HUDEP-2 (cell line): ENCODE measurements at regions not wholly inside any gene's neighbourhood (a gene's known extent, or its start where the extent isn't known, plus 50 kb on each side); places are given as distances from the start of the nearest gene placed in this dataset.
"Not testable (repeated sequence)": the region's sequence is repeated elsewhere in the genome, so short reads cannot be mapped to it uniquely, and the experiment has no call there.

Experiments used
- DNase-seq, 76 experiments: peaks; one replicate each; lab custom pipeline; 2025; ENCODE audit not compliant: unreplicated experiment in 76 of 76; lab: John Stamatoyannopoulos, UW

- DNase-seq: no peak
These were observed 323.4 kb upstream of the PSMD7 start for GRCh38 chr16:73973174-73973573.

- no peak for DNase-seq
These were observed 329.8 kb upstream of the PSMD7 start for GRCh38 chr16:73966851-73967250.

- no peak for DNase-seq
These were observed 331.0 kb upstream of the PSMD7 start for GRCh38 chr16:73965591-73965990.

- DNase-seq: peak in 29 of 76 experiments; percentile 0 to 45 (median 6)
These were observed 339.8 kb upstream of the PSMD7 start for GRCh38 chr16:73956587-73957494.

- no peak for DNase-seq
These were observed 340.9 kb upstream of the PSMD7 start for GRCh38 chr16:73955702-73956101.

GRCh38 chr16:73955255-73955654 lies 341.4 kb upstream of the PSMD7 start:
- no peak for DNase-seq

- no peak for DNase-seq
These were observed 345.1 kb upstream of the PSMD7 start for GRCh38 chr16:73951481-73951880.

GRCh38 chr16:73949574-73950320 lies 346.9 kb upstream of the PSMD7 start:
- DNase-seq: no peak

- no peak for DNase-seq
These were observed 351.0 kb upstream of the PSMD7 start for GRCh38 chr16:73945631-73946030.

- not testable (repeated sequence) for DNase-seq
These were observed 353.4 kb upstream of the PSMD7 start for GRCh38 chr16:73943184-73943583.

- DNase-seq: not testable (repeated sequence)
These were observed 355.8 kb upstream of the PSMD7 start for GRCh38 chr16:73940786-73941185.

- DNase-seq: no peak
These were observed 372.7 kb upstream of the PSMD7 start for GRCh38 chr16:73923951-73924350.

GRCh38 chr16:73921295-73921694 lies 375.3 kb upstream of the PSMD7 start:
- no peak for DNase-seq

- DNase-seq: no peak
These were observed 379.6 kb upstream of the PSMD7 start for GRCh38 chr16:73916829-73917594.

- DNase-seq: no peak
These were observed 380.7 kb upstream of the PSMD7 start for GRCh38 chr16:73915935-73916334.

- DNase-seq: no peak
These were observed 381.5 kb upstream of the PSMD7 start for GRCh38 chr16:73915140-73915539.

GRCh38 chr16:73912850-73913249 lies 383.8 kb upstream of the PSMD7 start:
- DNase-seq: no peak

GRCh38 chr16:73912281-73912680 lies 384.3 kb upstream of the PSMD7 start:
- DNase-seq: no peak

- no peak for DNase-seq
These were observed 387.0 kb upstream of the PSMD7 start for GRCh38 chr16:73909529-73910035.

- no peak for DNase-seq
These were observed 405.5 kb upstream of the PSMD7 start for GRCh38 chr16:73891129-73891542.
